Trophoblast cell (in vitro differentiated cells and primary cell): ENCODE measurements at regions not wholly inside any gene's neighbourhood (a gene's known extent, or its start where the extent isn't known, plus 50 kb on each side); places are given as distances from the start of the nearest gene placed in this dataset.

ENCODE experiments used
- DNase-seq, 2 donors: peaks; one replicate each; pipeline ENCODE4 v3.0.0-alpha.2; 2016
- H2AFZ ChIP-seq: 2 replicates; pipeline ENCODE4 v1.6.1; 2013; ENCODE audit warnings: low read length, moderate library complexity, mild to moderate bottlenecking; ENCODE audit not compliant: insufficient read depth, poor library complexity
- H2AK5ac ChIP-seq: 2 replicates; pipeline ENCODE4 v1.6.1; 2013; ENCODE audit warnings: mild to moderate bottlenecking, low read length
- H2BK120ac ChIP-seq: 2 replicates; pipeline ENCODE4 v1.6.1; 2013; ENCODE audit warnings: low read length, mild to moderate bottlenecking, moderate library complexity; ENCODE audit not compliant: insufficient read depth, poor library complexity
- H2BK12ac ChIP-seq: 2 replicates; pipeline ENCODE4 v1.6.1; 2013; ENCODE audit warnings: mild to moderate bottlenecking, low read length, moderate library complexity
- H2BK5ac ChIP-seq: 2 replicates; pipeline ENCODE4 v1.6.1; 2013; ENCODE audit warnings: low read length, low read depth, moderate library complexity, mild to moderate bottlenecking; ENCODE audit not compliant: poor library complexity
- H3K14ac ChIP-seq: 2 replicates; pipeline ENCODE4 v1.6.1; 2013; ENCODE audit warnings: mild to moderate bottlenecking, low read length
- H3K18ac ChIP-seq: 2 replicates; pipeline ENCODE4 v1.6.1; 2013; ENCODE audit warnings: mild to moderate bottlenecking, low read length
- H3K23ac ChIP-seq: 2 replicates; pipeline ENCODE4 v1.6.1; 2013; ENCODE audit warnings: low read length
- H3K27ac ChIP-seq: 2 replicates; pipeline ENCODE4 v1.5.1; 2013; ENCODE audit warnings: low read depth, mild to moderate bottlenecking, inconsistent platforms, low read length, moderate library complexity
- H3K27me3 ChIP-seq: 2 replicates; pipeline ENCODE4 v1.6.1; 2013; ENCODE audit warnings: inconsistent platforms, mild to moderate bottlenecking, low read length, moderate library complexity; ENCODE audit not compliant: insufficient read depth
- H3K36me3 ChIP-seq, 2 experiments: 1 replicate in 1 of 2; 2 replicates in 1 of 2; pipeline ENCODE4 v1.6.1; 2013; ENCODE audit warnings: low read length in 2 of 2, mild to moderate bottlenecking in 2 of 2, moderate library complexity in 1 of 2; ENCODE audit not compliant: insufficient read depth in 2 of 2, control insufficient read depth in 1 of 2
- H3K4ac ChIP-seq: 2 replicates; pipeline ENCODE4 v1.6.1; 2013; ENCODE audit warnings: low read depth, mild to moderate bottlenecking, low read length, moderate library complexity
- H3K4me1 ChIP-seq, 2 experiments: 1 replicate in 1 of 2; 2 replicates in 1 of 2; pipeline ENCODE4 v1.6.1; 2013; ENCODE audit warnings: low read length in 2 of 2, mild to moderate bottlenecking in 2 of 2, moderate library complexity in 1 of 2; ENCODE audit not compliant: insufficient read depth in 2 of 2, control insufficient read depth in 1 of 2
- H3K4me2 ChIP-seq: 2 replicates; pipeline ENCODE4 v1.6.1; 2013; ENCODE audit warnings: inconsistent platforms, mild to moderate bottlenecking, low read length, moderate library complexity
- H3K4me3 ChIP-seq: 2 replicates; pipeline ENCODE4 v1.5.1; 2013; ENCODE audit warnings: mild to moderate bottlenecking, low read depth, low read length, inconsistent platforms
- H3K79me1 ChIP-seq: one replicate; pipeline ENCODE4 v1.6.1; 2013; ENCODE audit warnings: low read length
- H3K79me2 ChIP-seq: 2 replicates; pipeline ENCODE4 v1.6.1; 2013; ENCODE audit warnings: low read length, mild to moderate bottlenecking; ENCODE audit not compliant: control insufficient read depth, insufficient read depth, poor library complexity
- H3K9ac ChIP-seq: 2 replicates; pipeline ENCODE4 v1.6.1; 2013; ENCODE audit warnings: mild to moderate bottlenecking, low read length
- H3K9me3 ChIP-seq: 2 replicates; pipeline ENCODE4 v1.6.1; 2013; ENCODE audit warnings: low read depth, mild to moderate bottlenecking, control low read depth, inconsistent platforms, low read length; ENCODE audit not compliant: insufficient read depth
- H4K12ac ChIP-seq: 2 replicates; pipeline ENCODE4 v1.6.1; 2013; ENCODE audit warnings: low read depth, mild to moderate bottlenecking, low read length, moderate library complexity
- H4K8ac ChIP-seq: 2 replicates; pipeline ENCODE4 v1.6.1; 2013; ENCODE audit warnings: low read depth, mild to moderate bottlenecking, low read length, moderate library complexity
- H4K91ac ChIP-seq: one replicate; pipeline ENCODE4 v1.6.1; 2013; ENCODE audit warnings: low read depth, mild to moderate bottlenecking, low read length, moderate library complexity
- WGBS: extraction: QIAGEN DNeasy Blood & Tissue Kit; methylation state at CpG from one replicate; pipeline ENCODE4 v1.1.7; 2013; ENCODE audit warnings: missing lambda C conversion rate; ENCODE audit not compliant: insufficient read length, insufficient coverage; ENCODE audit errors: extremely low coverage; 5-methylcytosine and 5-hydroxymethylcytosine counted together

DNA sequence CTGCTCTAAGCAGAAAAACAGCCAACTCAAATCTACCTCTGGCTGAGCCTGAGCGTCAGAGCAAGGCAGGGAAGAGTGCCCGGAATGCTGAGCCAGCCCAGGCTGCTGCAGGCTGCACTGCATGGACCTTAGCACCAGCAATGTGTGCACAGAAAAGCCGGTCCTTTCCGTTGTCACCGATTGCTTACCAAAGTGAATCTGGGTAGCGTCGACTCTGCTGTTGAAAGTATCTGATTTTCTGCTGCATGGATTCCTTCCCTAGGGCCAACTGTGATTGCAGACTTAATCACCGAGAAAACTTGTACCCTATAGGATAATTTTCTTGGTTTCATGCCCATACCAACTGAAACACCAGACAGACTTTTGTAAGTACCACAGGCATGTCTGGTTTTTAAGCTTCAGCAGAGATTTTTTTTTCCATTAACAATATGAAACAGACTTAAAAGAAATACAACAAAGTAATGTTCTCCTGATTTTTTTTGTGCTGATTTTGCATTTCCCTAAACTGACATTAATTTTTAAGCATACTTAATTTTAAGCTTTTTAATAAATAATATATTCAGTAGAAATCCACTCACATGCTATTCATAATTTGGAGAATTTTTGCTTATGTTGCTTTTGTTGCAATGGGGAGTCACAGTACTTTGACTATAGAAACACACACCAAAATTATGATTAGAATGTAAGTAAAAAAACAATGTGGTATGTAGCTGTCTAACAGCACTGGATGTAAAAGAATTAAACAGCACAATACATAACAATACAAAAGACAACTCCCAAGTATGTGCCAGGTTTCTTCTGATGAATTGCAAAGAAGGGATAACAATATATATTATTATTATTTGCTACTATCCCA, 218.0 kb downstream of the THBS2 start:
- no peak overlapping the region for H3K27ac ChIP-seq
- H4K91ac ChIP-seq: no peak overlapping the region
- no peaks in the 10 kb centered on the region for H3K27me3 ChIP-seq
- no peak overlapping the region for H4K8ac ChIP-seq
- H3K23ac ChIP-seq: no peak overlapping the region
- H2BK5ac ChIP-seq: no peak overlapping the region
- H3K79me2 ChIP-seq: no peaks in the 10 kb centered on the region
- H2BK12ac ChIP-seq: no peak overlapping the region
- DNase-seq: peak; percentile 27 to 35
- H3K4ac ChIP-seq: no peak overlapping the region
- H3K36me3 ChIP-seq: no peaks in the 10 kb centered on the region
- H3K4me2 ChIP-seq: no peak overlapping the region
- H2AFZ ChIP-seq: no peak overlapping the region
- H3K79me1 ChIP-seq: no peaks in the 10 kb centered on the region
- no peak overlapping the region for H3K18ac ChIP-seq
- H3K4me3 ChIP-seq: no peak overlapping the region
- no CpG with 5 or more reads among the region's 8 CpGs for WGBS
- H3K9me3 ChIP-seq: peaks cover 2% of the 10 kb centered on the region
- no peak overlapping the region for H2AK5ac ChIP-seq
- no peak overlapping the region for H4K12ac ChIP-seq
- no peak overlapping the region for H3K14ac ChIP-seq
- no peak overlapping the region for H2BK120ac ChIP-seq
- H3K9ac ChIP-seq: no peak overlapping the region
- H3K4me1 ChIP-seq: no peaks in the 10 kb centered on the region

DNA sequence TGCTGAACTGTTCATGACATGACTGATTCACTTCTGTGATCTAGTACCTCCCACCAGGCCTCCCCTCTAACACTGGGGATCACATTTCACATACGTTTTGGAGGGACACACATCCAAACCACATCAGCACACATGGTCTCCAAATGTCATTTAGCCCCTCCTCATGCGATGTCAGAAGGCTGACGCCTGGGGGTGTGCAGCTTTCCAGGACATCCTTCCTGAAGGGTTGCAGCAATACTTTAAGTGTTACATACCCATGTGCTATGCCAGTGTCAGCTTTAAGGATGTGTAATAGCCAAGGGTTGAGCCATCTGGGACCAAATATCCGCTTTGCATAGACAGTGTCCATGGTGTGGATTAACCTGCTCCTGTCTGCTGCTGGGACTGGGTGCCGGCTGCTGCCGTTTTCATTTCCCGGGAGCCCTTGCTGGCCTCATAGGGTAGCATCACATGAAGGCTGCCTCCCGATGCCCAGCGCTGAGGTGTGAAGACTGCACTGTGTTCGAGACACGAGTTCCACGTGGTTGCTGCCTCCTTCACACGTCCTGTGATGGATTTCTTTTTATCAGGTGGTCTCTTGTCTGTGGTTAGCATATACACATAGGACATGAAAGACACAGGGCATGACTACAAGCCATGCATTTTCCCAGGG, 219.0 kb downstream of the THBS2 start:
- Histone ChIP-seq H3K9ac (no peak overlapping the region), H3K23ac (no peak overlapping the region), H3K18ac (no peak overlapping the region), H4K12ac (no peak overlapping the region), H3K9me3 (peaks cover 2% of the 10 kb centered on the region), H2BK5ac (no peak overlapping the region), H3K14ac (no peak overlapping the region), H3K4me3 (no peak overlapping the region), H2AK5ac (no peak overlapping the region), H2BK12ac (no peak overlapping the region), H3K79me1 (no peaks in the 10 kb centered on the region), H2AFZ (no peak overlapping the region), H3K27ac (no peak overlapping the region), H3K79me2 (no peaks in the 10 kb centered on the region), H3K27me3 (no peaks in the 10 kb centered on the region), H3K4ac (no peak overlapping the region), H3K4me1 (no peaks in the 10 kb centered on the region), H4K91ac (no peak overlapping the region), H4K8ac (no peak overlapping the region), H3K36me3 (no peaks in the 10 kb centered on the region), H3K4me2 (no peak overlapping the region), H2BK120ac (no peak overlapping the region)
- no peak for DNase-seq
- WGBS: no CpG with 5 or more reads among the region's 13 CpGs

- Histone ChIP-seq H3K4ac (no peak overlapping the region), H3K27ac (no peak overlapping the region), H2BK5ac (no peak overlapping the region), H3K4me2 (no peak overlapping the region), H4K12ac (no peak overlapping the region), H3K9ac (no peak overlapping the region), H3K18ac (no peak overlapping the region), H2AK5ac (no peak overlapping the region), H2BK120ac (no peak overlapping the region), H3K14ac (no peak overlapping the region), H2BK12ac (no peak overlapping the region), H3K23ac (no peak overlapping the region), H3K27me3 (no peaks in the 10 kb centered on the region), H3K4me1 (no peaks in the 10 kb centered on the region), H4K91ac (no peak overlapping the region), H3K36me3 (no peaks in the 10 kb centered on the region), H3K4me3 (no peak overlapping the region), H3K79me2 (no peaks in the 10 kb centered on the region), H3K79me1 (no peaks in the 10 kb centered on the region), H2AFZ (no peak overlapping the region), H4K8ac (no peak overlapping the region), H3K9me3 (peaks cover 2% of the 10 kb centered on the region)
- WGBS: no CpG with 5 or more reads among the region's 4 CpGs
- no peak for DNase-seq
Observed at GRCh38 chr6:169029861-169030260, 223.8 kb downstream of the THBS2 start.

- H2BK120ac ChIP-seq: no peak overlapping the region
- no CpG with 5 or more reads among the region's 3 CpGs for WGBS
Observed at GRCh38 chr6:169028343-169028742, 225.3 kb downstream of the THBS2 start.

More at GRCh38 chr6:169028343-169028742, 225.3 kb downstream of the THBS2 start:
- Histone ChIP-seq H3K4me1 (no peaks in the 10 kb centered on the region), H3K79me2 (no peaks in the 10 kb centered on the region), H3K27me3 (no peaks in the 10 kb centered on the region), H4K91ac (no peak overlapping the region), H4K8ac (no peak overlapping the region), H3K9me3 (peaks cover 6% of the 10 kb centered on the region), H4K12ac (no peak overlapping the region), H2AFZ (no peak overlapping the region), H3K23ac (no peak overlapping the region), H3K4me3 (no peak overlapping the region), H3K79me1 (no peaks in the 10 kb centered on the region), H3K4ac (no peak overlapping the region), H2AK5ac (no peak overlapping the region), H3K9ac (no peak overlapping the region), H3K14ac (no peak overlapping the region), H3K4me2 (no peak overlapping the region), H3K36me3 (no peaks in the 10 kb centered on the region), H2BK12ac (no peak overlapping the region), H3K27ac (no peak overlapping the region), H2BK5ac (no peak overlapping the region), H3K18ac (no peak overlapping the region)
- peak in 1 of 2 donors; percentile 33 for DNase-seq
